ENCODE measurements at regions not wholly inside any gene's neighbourhood (a gene's known extent, or its start where the extent isn't known, plus 50 kb on each side); places are given as distances from the start of the nearest gene placed in this dataset.

DNA sequence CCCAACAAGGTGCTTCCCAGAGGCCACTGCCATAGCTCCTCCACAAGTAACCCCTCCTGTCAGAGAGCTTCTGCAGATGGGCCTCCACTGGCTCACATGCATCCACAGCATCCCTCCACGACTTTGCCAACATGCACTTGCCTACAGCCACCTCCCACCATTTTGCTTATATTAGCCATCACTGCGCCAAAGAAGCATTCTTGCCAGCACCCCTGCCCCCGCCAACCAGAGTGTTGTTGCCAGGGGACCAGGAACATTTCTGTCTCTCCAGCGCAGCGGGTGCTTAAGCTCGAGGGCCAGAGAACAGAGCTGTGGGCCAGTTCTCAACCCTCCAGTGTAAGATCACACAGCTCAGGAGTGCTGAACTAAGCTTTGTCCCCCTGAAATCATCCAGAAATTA is 517.6 kb downstream of the PABPC4L start:
- TF ChIP-seq CTCF (IDR thresholded peaks at IDR 0.05) (no peak), POLR2A (IDR thresholded peaks at IDR 0.05) (no peak), EP300 (IDR thresholded peaks at IDR 0.05) (no peak), POLR2AphosphoS5 (IDR thresholded peaks at IDR 0.05) (no peak)
- WGBS, 2 donors, result 85 to 88% methylated on average over 5 to 6 of the region's 6 CpGs
- H3K36me3 ChIP-seq, result no peaks in the 10 kb centered on the region

DNA sequence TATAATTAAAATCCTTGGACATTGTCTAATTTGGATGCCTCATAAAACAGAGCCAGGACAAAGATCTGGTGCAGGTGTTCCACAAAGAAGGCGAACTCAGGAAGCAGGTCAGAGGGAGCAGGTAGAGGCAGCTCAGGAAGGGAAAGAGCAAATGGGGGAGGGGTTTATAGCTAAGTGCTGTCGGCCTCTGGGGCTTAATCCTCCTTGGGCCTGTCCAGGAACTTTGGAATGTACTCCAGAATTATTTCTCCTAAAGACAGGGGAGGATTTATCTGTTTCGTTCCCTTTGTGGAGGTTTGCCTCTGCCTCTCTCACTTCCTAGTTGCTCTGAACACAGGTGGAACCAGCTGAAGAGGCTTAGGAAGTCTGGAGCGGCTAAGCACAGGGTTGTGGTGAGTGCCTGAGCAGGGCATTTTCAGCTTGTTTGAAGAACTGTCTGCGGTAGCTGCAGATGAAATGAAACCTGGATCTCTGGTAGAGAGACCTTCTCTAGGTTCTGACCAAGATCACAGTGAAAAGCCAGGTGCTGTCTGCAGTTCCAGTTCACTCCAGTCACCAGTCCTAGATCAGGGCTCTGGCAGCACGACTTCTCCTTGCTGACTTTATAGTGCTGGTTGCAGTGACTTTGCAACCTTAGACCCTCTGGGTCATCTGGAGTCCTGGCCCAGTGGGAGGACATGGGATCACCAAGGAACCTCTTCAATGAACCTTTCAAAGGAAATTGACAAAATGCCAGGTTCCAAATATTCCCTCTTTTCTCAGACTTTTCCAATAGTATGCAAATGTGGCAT is 519.2 kb downstream of the PCDH10 start:
- no peak for DNase-seq
- Histone ChIP-seq H3K27ac (no peak overlapping the region), H3K9me3 (no peaks in the 10 kb centered on the region), H3K4me1 (no peaks in the 10 kb centered on the region), H3K4me3 (no peak overlapping the region), H3K27me3 (no peaks in the 10 kb centered on the region), H3K36me3 (no peaks in the 10 kb centered on the region)
- peak in 1 of 2 donors; percentile 19 for ATAC-seq (ENCODE audit: low FRiP score in 2 of 2)
- TF ChIP-seq EP300 (IDR thresholded peaks at IDR 0.05) (no peak), POLR2A (IDR thresholded peaks at IDR 0.05) (no peak), CTCF (IDR thresholded peaks at IDR 0.05) (no peak), POLR2AphosphoS5 (IDR thresholded peaks at IDR 0.05) (no peak)
- 57 to 62% methylated on average over 6 of the region's 6 CpGs for WGBS, 2 donors

More for the DNA sequence above, 517.6 kb downstream of the PABPC4L start:
- H3K4me3 ChIP-seq, result no peak overlapping the region
- no peak for ATAC-seq (ENCODE audit: low FRiP score in 2 of 2)
- no peaks in the 10 kb centered on the region for H3K27me3 ChIP-seq
- peaks cover 0 to 3% (median 0%) of the 10 kb centered on the region in 4 donors for H3K9me3 ChIP-seq
- no peak for DNase-seq
- H3K4me1 ChIP-seq, result no peaks in the 10 kb centered on the region
- no peak overlapping the region for H3K27ac ChIP-seq

- Histone ChIP-seq H3K36me3 (no peaks in the 10 kb centered on the region), H3K4me3 (no peak overlapping the region), H3K4me1 (no peaks in the 10 kb centered on the region), H3K27ac (no peak overlapping the region), H3K27me3 (no peaks in the 10 kb centered on the region), H3K9me3 (no peaks in the 10 kb centered on the region)
- WGBS, 2 donors, result 65 to 85% methylated on average over 2 of the region's 2 CpGs
- ATAC-seq (ENCODE audit: low FRiP score in 2 of 2) (no peak), DNase-seq (no peak)
- TF ChIP-seq EP300 (IDR thresholded peaks at IDR 0.05) (no peak), CTCF (IDR thresholded peaks at IDR 0.05) (no peak), POLR2AphosphoS5 (IDR thresholded peaks at IDR 0.05) (no peak), POLR2A (IDR thresholded peaks at IDR 0.05) (no peak)
These were observed 498.1 kb downstream of the PCDH10 start for GRCh38 chr4:133647206-133647605.

DNA sequence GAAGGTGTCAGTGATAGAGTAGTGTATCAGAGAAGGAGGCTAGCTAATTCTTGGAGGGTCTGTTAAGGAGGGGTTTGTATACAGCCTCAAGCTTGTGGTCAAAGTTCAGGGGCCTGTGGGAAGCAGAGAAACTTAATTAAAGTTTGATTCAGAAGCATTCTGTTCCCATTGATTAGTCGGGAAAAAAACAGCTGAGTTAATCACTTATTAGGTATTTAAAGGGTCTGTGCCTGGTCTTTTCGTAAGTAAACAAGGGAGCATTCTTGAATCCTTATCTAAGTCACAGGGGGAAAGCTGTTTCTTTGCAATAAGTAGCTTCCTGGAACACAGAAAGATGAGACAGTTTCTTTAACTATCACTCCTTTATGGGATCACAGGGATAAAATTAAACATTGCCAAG is 492.1 kb downstream of the PCDH10 start:
- no peak for ATAC-seq (ENCODE audit: low FRiP score in 2 of 2)
- H3K27me3 ChIP-seq, result no peaks in the 10 kb centered on the region
- no peaks in the 10 kb centered on the region for H3K4me1 ChIP-seq
- no peak overlapping the region for H3K27ac ChIP-seq
- no peak for DNase-seq
- no peak for TF ChIP-seq POLR2AphosphoS5 (IDR thresholded peaks at IDR 0.05)
- no peak for TF ChIP-seq POLR2A (IDR thresholded peaks at IDR 0.05)
- TF ChIP-seq CTCF (IDR thresholded peaks at IDR 0.05), result no peak
- TF ChIP-seq EP300 (IDR thresholded peaks at IDR 0.05), result no peak
- H3K4me3 ChIP-seq, result no peak overlapping the region
- 38 to 46% methylated on average over 2 of the region's 2 CpGs for WGBS, 2 donors
- H3K36me3 ChIP-seq, result no peaks in the 10 kb centered on the region
- H3K9me3 ChIP-seq, result no peaks in the 10 kb centered on the region

GRCh38 chr4:133638751-133639150 is 489.7 kb downstream of the PCDH10 start:
- DNase-seq (no peak), ATAC-seq (ENCODE audit: low FRiP score in 2 of 2) (no peak)
- no peaks in the 10 kb centered on the region for H3K4me1 ChIP-seq
- H3K4me3 ChIP-seq, result no peak overlapping the region
- no peaks in the 10 kb centered on the region for H3K27me3 ChIP-seq
- 72 to 78% methylated on average over 2 of the region's 2 CpGs for WGBS, 2 donors
- H3K27ac ChIP-seq, result no peak overlapping the region
- no peaks in the 10 kb centered on the region for H3K36me3 ChIP-seq
- TF ChIP-seq POLR2A (IDR thresholded peaks at IDR 0.05), result no peak
- TF ChIP-seq POLR2AphosphoS5 (IDR thresholded peaks at IDR 0.05), result no peak
- no peak for TF ChIP-seq CTCF (IDR thresholded peaks at IDR 0.05)
- TF ChIP-seq EP300 (IDR thresholded peaks at IDR 0.05), result no peak
- no peaks in the 10 kb centered on the region for H3K9me3 ChIP-seq

All from upper lobe of left lung (tissue), 6 donors.